ENCODE measurements at regions not wholly inside any gene's neighbourhood (a gene's known extent, or its start where the extent isn't known, plus 50 kb on each side); places are given as distances from the start of the nearest gene placed in this dataset.

- TF ChIP-seq, protein P1, sequence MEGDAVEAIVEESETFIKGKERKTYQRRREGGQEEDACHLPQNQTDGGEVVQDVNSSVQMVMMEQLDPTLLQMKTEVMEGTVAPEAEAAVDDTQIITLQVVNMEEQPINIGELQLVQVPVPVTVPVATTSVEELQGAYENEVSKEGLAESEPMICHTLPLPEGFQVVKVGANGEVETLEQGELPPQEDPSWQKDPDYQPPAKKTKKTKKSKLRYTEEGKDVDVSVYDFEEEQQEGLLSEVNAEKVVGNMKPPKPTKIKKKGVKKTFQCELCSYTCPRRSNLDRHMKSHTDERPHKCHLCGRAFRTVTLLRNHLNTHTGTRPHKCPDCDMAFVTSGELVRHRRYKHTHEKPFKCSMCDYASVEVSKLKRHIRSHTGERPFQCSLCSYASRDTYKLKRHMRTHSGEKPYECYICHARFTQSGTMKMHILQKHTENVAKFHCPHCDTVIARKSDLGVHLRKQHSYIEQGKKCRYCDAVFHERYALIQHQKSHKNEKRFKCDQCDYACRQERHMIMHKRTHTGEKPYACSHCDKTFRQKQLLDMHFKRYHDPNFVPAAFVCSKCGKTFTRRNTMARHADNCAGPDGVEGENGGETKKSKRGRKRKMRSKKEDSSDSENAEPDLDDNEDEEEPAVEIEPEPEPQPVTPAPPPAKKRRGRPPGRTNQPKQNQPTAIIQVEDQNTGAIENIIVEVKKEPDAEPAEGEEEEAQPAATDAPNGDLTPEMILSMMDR (IDR thresholded peaks at IDR 0.05; ENCODE audit: insufficient read depth, low read depth, low read length) = no peak
- H3K4me3 ChIP-seq (ENCODE audit: low read depth, low read length) = no peak overlapping the region
- POLR2A ChIA-PET = no interaction called here
These were observed 1051.4 kb upstream of the EEF2KMT start for GRCh38 chr16:6149031-6149430.

DNA sequence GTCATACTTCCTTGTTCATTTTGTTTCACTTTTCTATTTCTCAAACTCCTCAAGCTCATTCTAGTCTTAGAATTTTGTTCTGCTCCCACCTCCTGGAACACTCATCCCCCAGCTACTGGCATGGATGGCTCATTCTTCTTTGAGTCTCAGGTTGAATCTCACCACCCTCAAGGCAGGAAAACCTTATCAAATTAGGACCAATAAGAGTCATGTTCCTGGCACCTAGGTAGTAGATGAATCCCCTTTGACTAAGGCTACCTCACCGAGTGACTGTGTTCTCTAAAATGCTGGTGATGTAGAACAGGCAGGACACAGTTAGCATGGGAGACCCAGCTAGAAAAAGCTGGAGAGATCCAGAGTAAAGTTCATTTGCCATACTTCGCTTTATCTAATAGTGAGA, 1050.8 kb upstream of the EEF2KMT start:
- DNase-seq (ENCODE audit: low read depth) = no peak
- CTCF ChIA-PET = no interaction called here
- no peaks in the 10 kb centered on the region for H3K27me3 ChIP-seq (ENCODE audit: control insufficient read depth, insufficient read depth, low read length)
- no peak overlapping the region for H3K4me3 ChIP-seq (ENCODE audit: low read depth, low read length)
- POLR2A ChIA-PET = no interaction called here
- H3K36me3 ChIP-seq (ENCODE audit: control insufficient read depth, insufficient read depth, low read length) = no peaks in the 10 kb centered on the region
- TF ChIP-seq, protein P1 (IDR thresholded peaks at IDR 0.05; ENCODE audit: insufficient read depth, low read depth, low read length) = no peak

More at GRCh38 chr16:6149031-6149430, 1051.4 kb upstream of the EEF2KMT start:
- CTCF ChIA-PET = no interaction called here
- DNase-seq (ENCODE audit: low read depth) = no peak
- no peaks in the 10 kb centered on the region for H3K27me3 ChIP-seq (ENCODE audit: control insufficient read depth, insufficient read depth, low read length)
- no peaks in the 10 kb centered on the region for H3K36me3 ChIP-seq (ENCODE audit: control insufficient read depth, insufficient read depth, low read length)

DNA sequence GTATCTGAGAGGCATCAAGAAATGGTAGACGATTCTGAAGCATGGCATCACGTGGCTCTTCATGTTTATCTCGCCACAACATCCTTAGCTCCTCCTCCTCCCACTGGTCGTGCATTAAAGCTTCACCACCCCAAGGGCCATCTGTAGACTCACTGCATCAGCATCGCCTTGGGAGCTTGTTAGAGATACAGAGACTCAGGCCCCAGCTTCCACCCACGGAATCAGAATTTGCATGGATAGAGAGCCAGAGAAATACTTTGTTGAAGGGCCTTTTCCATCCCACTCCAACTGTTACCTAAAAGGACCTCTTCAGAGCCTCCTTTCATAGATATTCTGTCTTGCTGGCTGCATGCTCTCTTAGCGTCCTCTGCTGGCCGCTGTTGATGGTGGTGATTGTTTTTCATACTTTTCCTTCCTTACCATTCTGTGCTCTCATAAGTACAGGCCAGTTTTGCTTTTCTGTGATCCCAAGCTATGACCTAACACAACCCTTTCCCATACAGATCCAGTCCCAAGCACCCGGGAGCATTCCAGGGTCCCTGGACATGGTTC, 1049.4 kb upstream of the EEF2KMT start:
- POLR2A ChIA-PET = no interaction called here
- TF ChIP-seq, protein P1 (IDR thresholded peaks at IDR 0.05; ENCODE audit: insufficient read depth, low read depth, low read length) = no peak
- no peak for DNase-seq (ENCODE audit: low read depth)
- Histone ChIP-seq H3K36me3 (ENCODE audit: control insufficient read depth, insufficient read depth, low read length) (no peaks in the 10 kb centered on the region), H3K27me3 (ENCODE audit: control insufficient read depth, insufficient read depth, low read length) (no peaks in the 10 kb centered on the region), H3K4me3 (ENCODE audit: low read depth, low read length) (no peak overlapping the region)
- CTCF ChIA-PET = no interaction called here

GRCh38 chr16:6146356-6146755, 1048.8 kb upstream of the EEF2KMT start:
- CTCF ChIA-PET = no interaction called here
- TF ChIP-seq, protein P1 (IDR thresholded peaks at IDR 0.05; ENCODE audit: insufficient read depth, low read depth, low read length) = no peak

GRCh38 chr16:6144463-6144862, 1046.9 kb upstream of the EEF2KMT start:
- no peaks in the 10 kb centered on the region for H3K27me3 ChIP-seq (ENCODE audit: control insufficient read depth, insufficient read depth, low read length)
- no peaks in the 10 kb centered on the region for H3K36me3 ChIP-seq (ENCODE audit: control insufficient read depth, insufficient read depth, low read length)
- TF ChIP-seq, protein P1 (IDR thresholded peaks at IDR 0.05; ENCODE audit: insufficient read depth, low read depth, low read length) = no peak
- POLR2A ChIA-PET = no interaction called here
- H3K4me3 ChIP-seq (ENCODE audit: low read depth, low read length) = no peak overlapping the region
- no peak for DNase-seq (ENCODE audit: low read depth)
- CTCF ChIA-PET = no interaction called here

More at GRCh38 chr16:6146356-6146755, 1048.8 kb upstream of the EEF2KMT start:
- DNase-seq (ENCODE audit: low read depth) = no peak
- Histone ChIP-seq H3K36me3 (ENCODE audit: control insufficient read depth, insufficient read depth, low read length) (no peaks in the 10 kb centered on the region), H3K27me3 (ENCODE audit: control insufficient read depth, insufficient read depth, low read length) (no peaks in the 10 kb centered on the region), H3K4me3 (ENCODE audit: low read depth, low read length) (no peak overlapping the region)
- POLR2A ChIA-PET = no interaction called here
